Activated T-cell treated with anti-CD3 and anti-CD28 coated beads, Interleukin-2, amount 50 U/mL, for 48 hours (primary cell): ENCODE measurements at regions not wholly inside any gene's neighbourhood (a gene's known extent, or its start where the extent isn't known, plus 50 kb on each side); places are given as distances from the start of the nearest gene placed in this dataset.

Experiments used
- DNase-seq, 2 experiments: peaks; one replicate each; pipeline ENCODE4 v3.0.0-alpha.2; 2020

DNA sequence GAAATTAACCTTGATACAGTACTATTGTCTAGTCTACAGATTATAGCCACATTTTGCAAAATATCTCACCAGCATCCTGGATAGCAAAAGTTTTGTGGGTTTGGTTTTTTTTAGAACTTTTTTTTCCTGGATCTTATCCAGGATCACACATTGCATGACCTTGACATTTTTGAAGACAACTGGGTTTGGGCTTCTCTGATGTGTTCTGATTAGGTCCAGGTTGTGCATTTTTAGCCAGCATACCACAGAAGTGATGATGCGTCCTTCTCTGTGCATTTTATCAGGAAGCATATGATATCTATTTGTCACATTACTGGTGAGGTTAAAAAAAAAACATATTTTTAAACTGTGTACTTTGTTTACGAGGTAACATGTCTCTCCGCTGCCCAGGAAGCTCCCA, 221.0 kb upstream of the OSR1 start:
- DNase-seq: no peak

- no peak for DNase-seq
Measured at GRCh38 chr2:19577723-19578122, 219.3 kb upstream of the OSR1 start.

GRCh38 chr2:19576411-19576810, 218.0 kb upstream of the OSR1 start:
- no peak for DNase-seq

- DNase-seq: no peak
Measured at GRCh38 chr2:19575641-19576040, 217.2 kb upstream of the OSR1 start.

DNA sequence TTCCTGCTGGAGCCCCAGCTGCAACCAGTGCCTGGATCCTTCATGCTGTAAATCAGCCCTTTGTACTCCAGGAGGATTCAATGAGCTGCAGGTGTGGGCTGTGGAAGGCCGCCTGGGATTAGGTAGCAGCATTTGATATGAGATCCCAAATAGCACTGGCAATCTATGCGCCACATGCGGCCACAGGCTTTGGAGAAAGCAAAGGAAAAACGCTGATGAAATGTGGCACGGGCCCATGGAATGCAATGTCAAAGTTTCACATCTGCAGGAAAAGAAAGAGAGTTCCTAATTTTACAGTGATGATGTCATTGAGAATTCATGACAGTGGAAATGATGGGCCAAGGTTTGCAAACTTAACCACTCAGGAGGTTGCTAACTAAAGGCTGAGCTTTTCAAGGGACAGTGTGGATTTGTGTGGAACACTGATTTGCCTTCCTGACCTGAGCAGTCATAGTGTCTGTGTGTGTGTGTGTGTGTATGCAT, 216.4 kb upstream of the OSR1 start:
- no peak for DNase-seq

- DNase-seq: no peak
Measured at GRCh38 chr2:19573784-19574183, 215.4 kb upstream of the OSR1 start.

GRCh38 chr2:19571773-19572172, 213.3 kb upstream of the OSR1 start:
- DNase-seq: no peak

- DNase-seq: no peak
Measured at GRCh38 chr2:19569300-19569791, 210.9 kb upstream of the OSR1 start.

- no peak for DNase-seq
Measured at GRCh38 chr2:19568809-19569208, 210.4 kb upstream of the OSR1 start.

- no peak for DNase-seq
Measured at GRCh38 chr2:19560785-19561184, 202.4 kb upstream of the OSR1 start.

- no peak for DNase-seq
Measured at GRCh38 chr2:19559596-19560240, 201.3 kb upstream of the OSR1 start.

DNA sequence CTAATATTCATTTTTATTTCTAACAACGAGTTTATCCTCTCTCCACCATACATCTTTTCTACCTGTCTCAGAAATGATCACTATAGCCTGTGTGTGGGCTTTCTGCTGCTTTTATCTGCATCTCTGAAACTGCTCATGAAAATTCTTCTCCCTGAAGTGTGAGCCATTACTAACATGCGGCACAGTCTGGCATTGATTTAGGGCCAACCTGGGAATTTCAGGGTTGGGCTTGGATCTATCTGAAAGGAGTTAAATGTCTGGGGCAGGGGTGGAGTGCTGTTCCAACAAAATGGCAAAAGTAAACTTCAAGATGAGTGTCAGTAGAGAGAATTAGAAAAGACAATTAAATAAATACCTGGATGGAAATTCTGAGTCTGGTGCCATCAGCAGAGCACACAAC, 198.2 kb upstream of the OSR1 start:
- no peak for DNase-seq

- no peak for DNase-seq
Measured at GRCh38 chr2:19554520-19554919, 196.1 kb upstream of the OSR1 start.

DNA sequence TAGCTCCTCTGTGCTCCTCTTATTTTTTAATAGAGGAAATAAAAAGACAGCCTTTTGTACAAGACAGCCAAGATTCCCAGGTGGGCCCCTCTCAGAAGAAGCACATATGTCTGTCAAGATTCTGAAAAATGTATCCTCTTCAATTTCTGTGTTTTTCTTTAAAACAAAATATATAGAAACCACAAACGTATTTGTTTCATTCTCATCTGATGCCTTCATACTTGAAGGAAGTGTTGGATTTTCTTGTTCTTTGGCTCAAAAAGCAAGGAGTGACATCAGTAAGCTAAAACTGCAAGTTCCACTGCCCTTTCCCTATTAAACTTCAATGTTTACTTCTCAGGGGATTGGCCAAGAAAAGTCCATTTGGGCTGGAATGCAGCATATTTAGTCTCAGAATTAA, 193.8 kb upstream of the OSR1 start:
- no peak for DNase-seq

GRCh38 chr2:19550750-19551149, 192.3 kb upstream of the OSR1 start:
- DNase-seq: no peak

DNA sequence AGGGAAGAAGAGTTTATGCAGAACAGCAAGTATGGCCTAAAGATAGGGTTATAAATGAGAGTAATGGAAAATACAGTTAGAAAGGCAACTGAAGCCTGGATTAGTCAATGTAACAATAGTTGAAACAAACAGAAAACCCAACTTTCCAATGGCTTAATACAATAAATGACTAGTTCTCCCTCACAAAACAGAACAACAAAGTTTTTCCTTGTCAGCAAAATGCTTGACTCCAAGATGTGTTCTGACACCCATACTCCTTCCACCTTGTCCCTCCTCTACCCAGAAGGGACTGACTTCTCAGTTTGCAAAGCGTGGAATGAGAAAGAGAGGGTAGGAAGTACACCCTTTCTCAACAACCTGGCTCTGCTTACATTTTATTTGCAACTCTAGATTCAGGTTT, 191.4 kb upstream of the OSR1 start:
- DNase-seq: no peak

DNA sequence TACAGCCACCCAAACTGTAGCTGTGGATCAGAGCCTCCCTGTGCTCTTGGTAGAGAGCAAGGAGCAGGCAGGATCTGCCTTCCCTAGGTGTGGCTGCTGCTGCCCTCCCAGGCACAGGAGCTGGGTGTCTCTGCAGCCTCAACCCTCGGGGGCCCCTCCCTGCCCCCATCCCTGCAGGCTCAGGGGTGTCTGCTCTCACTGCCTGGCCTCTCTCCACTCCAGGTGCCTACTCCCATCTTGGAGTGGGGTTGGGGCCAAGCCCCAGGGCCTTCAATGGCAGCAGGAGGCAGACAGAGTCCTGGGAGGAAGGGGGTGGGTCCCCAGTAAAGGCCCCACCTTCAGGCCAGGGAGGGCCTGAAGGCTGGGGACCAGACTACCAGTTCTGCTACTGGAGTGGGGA, 189.7 kb upstream of the OSR1 start:
- DNase-seq: no peak

DNA sequence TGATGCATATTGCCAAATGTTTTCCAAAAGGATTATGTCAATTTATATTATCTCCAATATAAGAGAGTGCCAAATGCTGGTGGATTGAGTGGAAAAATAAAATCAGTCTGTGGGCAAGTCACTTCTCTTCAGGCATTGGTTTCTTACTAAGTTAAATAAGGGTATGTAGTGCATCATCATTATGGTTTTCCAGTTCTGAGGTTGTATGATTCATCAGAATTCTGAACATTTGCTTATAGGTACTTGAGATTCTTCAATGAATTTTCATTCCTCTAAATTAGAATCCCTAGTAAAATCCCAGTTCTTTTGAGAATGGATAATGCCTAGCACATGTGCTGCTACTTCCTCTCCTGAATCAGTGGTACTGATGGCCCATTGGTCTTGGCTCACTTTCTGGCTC, 188.9 kb upstream of the OSR1 start:
- no peak for DNase-seq

GRCh38 chr2:19545507-19545906, 187.1 kb upstream of the OSR1 start:
- no peak for DNase-seq

DNA sequence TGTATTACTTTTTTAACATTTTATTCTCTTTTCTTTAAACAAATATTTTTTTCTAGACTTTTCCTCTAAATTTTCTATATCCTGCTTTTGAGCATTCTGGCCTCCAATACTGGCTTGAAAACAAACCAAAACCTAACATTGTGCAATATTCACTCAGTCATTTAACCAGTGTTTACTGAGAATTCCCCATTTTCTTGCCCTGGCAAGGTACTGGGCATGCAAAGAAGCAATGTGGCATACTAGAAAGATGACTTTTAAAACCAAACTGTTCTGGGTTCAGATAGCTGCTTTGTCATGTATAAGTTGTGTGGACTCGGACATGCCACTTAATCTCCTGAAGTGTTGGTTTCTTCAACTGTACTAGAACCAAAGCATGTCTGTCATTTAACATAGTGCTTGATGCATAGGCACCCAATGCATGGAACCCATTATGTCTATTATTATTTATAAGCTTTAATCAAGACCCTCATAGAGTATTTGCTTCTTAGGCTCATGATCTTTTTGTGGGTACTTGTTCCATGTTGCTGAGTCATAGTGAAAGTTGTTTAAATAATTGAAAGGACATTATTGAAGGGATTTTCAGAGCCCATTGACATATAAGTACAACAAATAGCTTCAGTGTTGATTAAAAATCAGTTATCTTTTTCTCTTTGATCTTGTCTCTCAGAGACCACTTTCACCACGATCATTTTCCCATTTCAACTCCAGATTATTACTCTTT, 185.4 kb upstream of the OSR1 start:
- DNase-seq: no peak

- no peak for DNase-seq
Measured at GRCh38 chr2:19542796-19543662, 184.6 kb upstream of the OSR1 start.

DNA sequence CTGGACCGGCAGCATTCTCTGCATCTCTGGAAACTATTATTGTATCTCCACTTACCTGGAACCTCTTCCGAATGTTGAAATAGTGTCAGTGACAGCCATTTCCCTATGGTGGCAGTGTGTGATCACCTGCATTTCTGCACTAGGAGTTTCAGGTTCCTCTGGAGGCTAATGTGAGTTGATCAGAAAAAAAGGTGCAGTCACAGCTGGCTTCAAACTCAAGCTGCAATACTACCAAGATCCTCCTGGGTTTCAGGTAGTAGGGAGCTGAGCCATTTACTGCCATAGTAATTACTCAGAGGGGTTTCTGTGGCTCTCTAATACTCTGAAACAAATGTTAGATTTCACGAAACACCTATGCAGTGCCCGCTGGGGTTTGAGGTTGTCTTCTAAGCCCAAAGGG, 183.5 kb upstream of the OSR1 start:
- no peak for DNase-seq

DNA sequence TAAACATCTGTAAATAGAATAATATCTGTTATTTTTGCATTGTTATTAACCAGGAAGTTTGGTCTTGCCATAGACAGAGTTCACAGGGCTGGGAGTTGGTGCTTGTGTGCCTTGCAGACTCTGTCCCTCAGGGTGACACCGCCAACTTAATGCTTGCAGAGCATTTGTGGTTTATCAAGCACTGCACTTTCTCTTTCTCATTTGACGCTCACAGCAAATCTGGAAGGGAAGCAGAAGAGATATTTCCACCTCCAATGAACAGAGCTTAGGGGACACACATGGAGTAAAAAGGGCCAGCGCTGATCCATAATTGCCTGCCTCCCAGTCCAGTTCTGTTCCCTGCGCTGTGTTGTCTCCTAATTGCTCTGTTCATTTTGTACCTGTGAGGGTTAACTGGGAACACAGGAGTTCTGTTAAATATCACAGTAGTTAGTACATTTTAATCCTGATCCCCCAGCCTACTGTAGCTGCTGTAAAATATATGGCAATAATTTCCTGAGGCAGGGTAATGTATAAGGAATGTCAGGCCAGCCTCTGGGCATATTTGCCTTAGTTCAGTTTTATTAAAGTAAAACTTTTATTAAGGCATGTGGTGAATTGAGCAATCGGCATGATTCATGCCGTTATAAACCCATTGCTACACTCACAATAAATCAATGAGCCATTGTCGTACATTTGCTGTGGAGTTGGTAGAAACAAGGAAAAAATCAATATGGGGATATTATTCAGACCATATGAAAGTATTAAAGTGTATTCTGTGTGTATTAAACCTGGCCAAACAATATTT, 182.5 kb upstream of the OSR1 start:
- no peak for DNase-seq
